GM18502 (cell line): ENCODE measurements at regions not wholly inside any gene's neighbourhood (a gene's known extent, or its start where the extent isn't known, plus 50 kb on each side); places are given as distances from the start of the nearest gene placed in this dataset.

ENCODE experiments used
- ATAC-seq: cut with Tn5 transposase; IDR thresholded peaks from one replicate; pipeline ENCODE4 v1.9.1; 2021; ENCODE audit warnings: mild to moderate bottlenecking; ENCODE audit not compliant: unreplicated experiment, poor library complexity

- no peak for ATAC-seq
These were observed 799.6 kb upstream of the ID2 start for GRCh38 chr2:7882296-7882695.

- ATAC-seq, result no peak
These were observed 797.5 kb upstream of the ID2 start for GRCh38 chr2:7884338-7884737.

GRCh38 chr2:7886666-7887065 lies 795.2 kb upstream of the ID2 start:
- ATAC-seq, result no peak

GRCh38 chr2:7887441-7887840 lies 794.4 kb upstream of the ID2 start:
- no peak for ATAC-seq

GRCh38 chr2:7888876-7889275 lies 793.0 kb upstream of the ID2 start:
- no peak for ATAC-seq

- ATAC-seq, result no peak
These were observed 790.5 kb upstream of the ID2 start for GRCh38 chr2:7891312-7891711.

- no peak for ATAC-seq
These were observed 786.6 kb upstream of the ID2 start for GRCh38 chr2:7895289-7895688.

- ATAC-seq, result no peak
These were observed 784.8 kb upstream of the ID2 start for GRCh38 chr2:7896940-7897487.

GRCh38 chr2:7899241-7899640 lies 782.6 kb upstream of the ID2 start:
- ATAC-seq, result no peak

- no peak for ATAC-seq
These were observed 781.9 kb upstream of the ID2 start for GRCh38 chr2:7899923-7900322.

GRCh38 chr2:7900593-7900992 lies 781.3 kb upstream of the ID2 start:
- no peak for ATAC-seq

- no peak for ATAC-seq
These were observed 779.5 kb upstream of the ID2 start for GRCh38 chr2:7902251-7902765.

GRCh38 chr2:7904319-7904718 lies 777.5 kb upstream of the ID2 start:
- no peak for ATAC-seq

GRCh38 chr2:7905756-7906155 lies 776.1 kb upstream of the ID2 start:
- no peak for ATAC-seq

- ATAC-seq, result no peak
These were observed 775.4 kb upstream of the ID2 start for GRCh38 chr2:7906431-7906830.

GRCh38 chr2:7907041-7907440 lies 774.8 kb upstream of the ID2 start:
- ATAC-seq, result no peak

GRCh38 chr2:7910752-7911151 lies 771.1 kb upstream of the ID2 start:
- ATAC-seq, result no peak

- no peak for ATAC-seq
These were observed 770.7 kb upstream of the ID2 start for GRCh38 chr2:7911196-7911595.

GRCh38 chr2:7913974-7914373 lies 767.9 kb upstream of the ID2 start:
- no peak for ATAC-seq

- ATAC-seq, result no peak
These were observed 766.4 kb upstream of the ID2 start for GRCh38 chr2:7915302-7916091.

- no peak for ATAC-seq
These were observed 765.2 kb upstream of the ID2 start for GRCh38 chr2:7916670-7917069.

GRCh38 chr2:7919510-7919909 lies 762.3 kb upstream of the ID2 start:
- no peak for ATAC-seq
